ENCODE measurements at regions not wholly inside any gene's neighbourhood (a gene's known extent, or its start where the extent isn't known, plus 50 kb on each side); places are given as distances from the start of the nearest gene placed in this dataset.

- no peaks in the 10 kb centered on the region for H3K36me3 ChIP-seq (ENCODE audit: insufficient read depth, low read length)
- H3K9me3 ChIP-seq (ENCODE audit: low read length): no peaks in the 10 kb centered on the region
- ChIA-PET POLR2A (no interaction called here), CTCF (no interaction called here)
- no peaks in the 10 kb centered on the region for H3K4me1 Mint-ChIP-seq
- no peaks in the 10 kb centered on the region for H3K36me3 Mint-ChIP-seq
- no peak overlapping the region for H3K27ac Mint-ChIP-seq
- H3K27me3 ChIP-seq (ENCODE audit: insufficient read depth, low read length, poor library complexity, severe bottlenecking): no peaks in the 10 kb centered on the region
- H3K27me3 Mint-ChIP-seq: no peaks in the 10 kb centered on the region
- H3K4me3 Mint-ChIP-seq: no peak overlapping the region
- H3K4me1 ChIP-seq (ENCODE audit: insufficient read depth, low read length): no peaks in the 10 kb centered on the region
- no peak overlapping the region for H3K4me3 ChIP-seq (ENCODE audit: low read length)
- H3K27ac ChIP-seq (ENCODE audit: low read depth, low read length): no peak overlapping the region
- DNase-seq: no peak
- H3K9me3 Mint-ChIP-seq: no peaks in the 10 kb centered on the region
These were observed 171.9 kb downstream of the EN1 start for GRCh38 chr2:118675531-118675930.

- Histone ChIP-seq H3K4me1 (ENCODE audit: insufficient read depth, low read length) (no peaks in the 10 kb centered on the region), H3K36me3 (ENCODE audit: insufficient read depth, low read length) (no peaks in the 10 kb centered on the region), H3K9me3 (ENCODE audit: low read length) (no peaks in the 10 kb centered on the region), H3K4me3 (ENCODE audit: low read length) (no peak overlapping the region), H3K27me3 (ENCODE audit: insufficient read depth, low read length, poor library complexity, severe bottlenecking) (no peaks in the 10 kb centered on the region), H3K27ac (ENCODE audit: low read depth, low read length) (no peak overlapping the region)
- Mint-ChIP-seq H3K36me3 (no peaks in the 10 kb centered on the region), H3K27ac (no peak overlapping the region), H3K9me3 (no peaks in the 10 kb centered on the region), H3K4me1 (no peaks in the 10 kb centered on the region), H3K4me3 (no peak overlapping the region), H3K27me3 (peaks cover 0 to 2% of the 10 kb centered on the region in 2 donors)
- CTCF ChIA-PET: no interaction called here
- DNase-seq: no peak
- POLR2A ChIA-PET: no interaction called here
These were observed 174.8 kb downstream of the EN1 start for GRCh38 chr2:118672571-118673158.

- no peaks in the 10 kb centered on the region for H3K9me3 ChIP-seq (ENCODE audit: low read length)
These were observed 175.6 kb downstream of the EN1 start for GRCh38 chr2:118671701-118672454.

DNA sequence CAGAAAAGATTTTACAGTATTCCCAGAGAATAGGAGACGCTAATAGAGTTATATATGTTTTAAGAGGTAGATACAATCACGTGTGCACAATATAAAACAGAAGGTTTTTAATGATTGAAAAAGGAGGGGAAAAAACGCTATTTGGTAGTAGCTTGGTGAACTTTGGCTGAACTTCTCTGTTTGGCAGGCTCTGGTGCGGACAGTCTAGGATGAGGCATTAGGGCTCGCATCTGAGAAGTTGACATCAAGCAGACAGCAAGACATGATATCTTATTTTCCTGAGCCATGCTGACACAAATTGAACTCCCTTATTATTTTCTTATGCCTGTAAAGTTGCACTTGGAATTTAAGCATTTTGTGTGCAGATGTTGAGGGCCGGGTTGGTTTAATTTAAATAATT lies 176.6 kb downstream of the EN1 start:
- Histone ChIP-seq H3K27me3 (ENCODE audit: insufficient read depth, low read length, poor library complexity, severe bottlenecking) (no peaks in the 10 kb centered on the region), H3K9me3 (ENCODE audit: low read length) (no peaks in the 10 kb centered on the region), H3K27ac (ENCODE audit: low read depth, low read length) (no peak overlapping the region), H3K36me3 (ENCODE audit: insufficient read depth, low read length) (no peaks in the 10 kb centered on the region), H3K4me3 (ENCODE audit: low read length) (no peak overlapping the region), H3K4me1 (ENCODE audit: insufficient read depth, low read length) (no peaks in the 10 kb centered on the region)
- CTCF ChIA-PET: no interaction called here
- DNase-seq: no peak
- Mint-ChIP-seq H3K27me3 (peaks cover 0 to 4% of the 10 kb centered on the region in 2 donors), H3K9me3 (no peaks in the 10 kb centered on the region), H3K4me1 (no peaks in the 10 kb centered on the region), H3K27ac (no peak overlapping the region), H3K4me3 (no peak overlapping the region), H3K36me3 (no peaks in the 10 kb centered on the region)
- POLR2A ChIA-PET: no interaction called here

More at GRCh38 chr2:118671701-118672454, 175.6 kb downstream of the EN1 start:
- no peak overlapping the region for H3K4me3 ChIP-seq (ENCODE audit: low read length)
- Mint-ChIP-seq H3K9me3 (no peaks in the 10 kb centered on the region), H3K36me3 (no peaks in the 10 kb centered on the region), H3K4me3 (no peak overlapping the region), H3K27ac (peak overlapping the region in 1 of 8 donors; percentile 55), H3K4me1 (no peaks in the 10 kb centered on the region), H3K27me3 (peaks cover 0 to 4% of the 10 kb centered on the region in 2 donors)
- no peaks in the 10 kb centered on the region for H3K4me1 ChIP-seq (ENCODE audit: insufficient read depth, low read length)
- H3K36me3 ChIP-seq (ENCODE audit: insufficient read depth, low read length): no peaks in the 10 kb centered on the region
- no peak overlapping the region for H3K27ac ChIP-seq (ENCODE audit: low read depth, low read length)
- ChIA-PET CTCF (no interaction called here), POLR2A (no interaction called here)
- no peaks in the 10 kb centered on the region for H3K27me3 ChIP-seq (ENCODE audit: insufficient read depth, low read length, poor library complexity, severe bottlenecking)
- DNase-seq: no peak

- H3K36me3 ChIP-seq (ENCODE audit: insufficient read depth, low read length): no peaks in the 10 kb centered on the region
- POLR2A ChIA-PET: no interaction called here
- DNase-seq: no peak
- no peaks in the 10 kb centered on the region for H3K4me1 Mint-ChIP-seq
- no peaks in the 10 kb centered on the region for H3K9me3 ChIP-seq (ENCODE audit: low read length)
- CTCF ChIA-PET: no interaction called here
- no peak overlapping the region for H3K4me3 ChIP-seq (ENCODE audit: low read length)
- H3K27me3 Mint-ChIP-seq: peaks cover 0 to 5% of the 10 kb centered on the region in 2 donors
- H3K36me3 Mint-ChIP-seq: no peaks in the 10 kb centered on the region
- no peak overlapping the region for H3K4me3 Mint-ChIP-seq
- H3K9me3 Mint-ChIP-seq: peaks cover 0 to 3% (median 0%) of the 10 kb centered on the region in 5 donors
- H3K27ac Mint-ChIP-seq: no peak overlapping the region
- H3K4me1 ChIP-seq (ENCODE audit: insufficient read depth, low read length): no peaks in the 10 kb centered on the region
- no peaks in the 10 kb centered on the region for H3K27me3 ChIP-seq (ENCODE audit: insufficient read depth, low read length, poor library complexity, severe bottlenecking)
- no peak overlapping the region for H3K27ac ChIP-seq (ENCODE audit: low read depth, low read length)
These were observed 177.2 kb downstream of the EN1 start for GRCh38 chr2:118670276-118670675.

DNA sequence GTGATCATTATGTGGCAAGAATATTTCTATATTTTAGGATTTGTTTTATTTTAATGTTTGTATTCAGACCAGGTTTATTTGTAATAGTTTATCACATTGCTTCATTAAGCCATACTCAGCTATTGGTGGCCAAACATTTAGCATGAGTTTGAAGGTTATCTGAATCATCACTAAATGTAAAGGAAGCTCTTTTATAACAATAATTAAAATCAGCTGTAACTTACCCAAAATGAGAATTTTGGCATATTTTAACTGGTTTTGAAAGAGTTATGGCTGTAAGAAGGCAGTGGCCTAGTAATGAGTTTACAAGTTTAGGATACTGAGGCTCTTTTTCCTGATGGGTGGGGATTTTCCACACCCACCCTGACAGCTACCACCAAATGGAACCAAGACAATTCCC lies 177.8 kb downstream of the EN1 start:
- no peaks in the 10 kb centered on the region for H3K9me3 ChIP-seq (ENCODE audit: low read length)
- H3K36me3 ChIP-seq (ENCODE audit: insufficient read depth, low read length): no peaks in the 10 kb centered on the region
- POLR2A ChIA-PET: no interaction called here
- no peaks in the 10 kb centered on the region for H3K4me1 ChIP-seq (ENCODE audit: insufficient read depth, low read length)
- Mint-ChIP-seq H3K4me3 (no peak overlapping the region), H3K4me1 (no peaks in the 10 kb centered on the region), H3K36me3 (no peaks in the 10 kb centered on the region), H3K27ac (no peak overlapping the region), H3K9me3 (peaks cover 0 to 6% (median 0%) of the 10 kb centered on the region in 5 donors), H3K27me3 (peaks cover 0 to 7% of the 10 kb centered on the region in 2 donors)
- no peak overlapping the region for H3K4me3 ChIP-seq (ENCODE audit: low read length)
- CTCF ChIA-PET: no interaction called here
- DNase-seq: no peak
- H3K27ac ChIP-seq (ENCODE audit: low read depth, low read length): no peak overlapping the region
- no peaks in the 10 kb centered on the region for H3K27me3 ChIP-seq (ENCODE audit: insufficient read depth, low read length, poor library complexity, severe bottlenecking)

GRCh38 chr2:118668431-118669424 lies 178.7 kb downstream of the EN1 start:
- H3K36me3 Mint-ChIP-seq: no peaks in the 10 kb centered on the region

DNA sequence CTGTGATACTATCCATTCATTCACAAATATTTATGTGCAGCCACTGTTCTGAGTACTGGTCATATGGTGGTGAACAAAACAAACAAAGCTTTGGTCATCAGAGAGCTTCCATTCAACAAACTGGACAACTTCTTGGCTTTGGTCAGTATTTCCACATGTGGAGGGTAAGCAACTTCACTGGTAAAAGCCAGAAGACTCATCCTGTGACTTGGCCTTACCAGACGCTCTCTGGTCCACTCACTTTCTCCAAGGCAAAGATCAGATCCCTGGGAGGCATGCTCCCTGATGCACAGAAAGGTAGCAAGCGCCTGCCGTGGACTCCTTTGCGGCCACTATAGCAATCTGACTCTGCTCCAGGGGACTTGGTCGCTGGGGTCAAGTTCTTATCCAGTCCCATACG lies 179.5 kb downstream of the EN1 start:
- peaks cover 0 to 6% (median 0%) of the 10 kb centered on the region in 5 donors for H3K9me3 Mint-ChIP-seq
- no peaks in the 10 kb centered on the region for H3K4me1 ChIP-seq (ENCODE audit: insufficient read depth, low read length)
- no peaks in the 10 kb centered on the region for H3K4me1 Mint-ChIP-seq
- no peaks in the 10 kb centered on the region for H3K36me3 ChIP-seq (ENCODE audit: insufficient read depth, low read length)
- no peak overlapping the region for H3K27ac Mint-ChIP-seq
- no peak overlapping the region for H3K4me3 ChIP-seq (ENCODE audit: low read length)
- H3K4me3 Mint-ChIP-seq: no peak overlapping the region
- no peaks in the 10 kb centered on the region for H3K27me3 ChIP-seq (ENCODE audit: insufficient read depth, low read length, poor library complexity, severe bottlenecking)
- CTCF ChIA-PET: no interaction called here
- no peaks in the 10 kb centered on the region for H3K9me3 ChIP-seq (ENCODE audit: low read length)
- DNase-seq: no peak
- H3K27ac ChIP-seq (ENCODE audit: low read depth, low read length): no peak overlapping the region
- peaks cover 0 to 7% of the 10 kb centered on the region in 2 donors for H3K27me3 Mint-ChIP-seq
- POLR2A ChIA-PET: no interaction called here
- H3K36me3 Mint-ChIP-seq: no peaks in the 10 kb centered on the region

More at GRCh38 chr2:118668431-118669424, 178.7 kb downstream of the EN1 start:
- H3K27me3 Mint-ChIP-seq: peaks cover 0 to 7% of the 10 kb centered on the region in 2 donors
- H3K27ac ChIP-seq (ENCODE audit: low read depth, low read length): no peak overlapping the region
- H3K27ac Mint-ChIP-seq: no peak overlapping the region
- H3K4me3 Mint-ChIP-seq: no peak overlapping the region
- H3K4me1 ChIP-seq (ENCODE audit: insufficient read depth, low read length): no peaks in the 10 kb centered on the region
- no peaks in the 10 kb centered on the region for H3K9me3 ChIP-seq (ENCODE audit: low read length)
- no peaks in the 10 kb centered on the region for H3K27me3 ChIP-seq (ENCODE audit: insufficient read depth, low read length, poor library complexity, severe bottlenecking)
- H3K4me3 ChIP-seq (ENCODE audit: low read length): no peak overlapping the region
- peaks cover 0 to 6% (median 0%) of the 10 kb centered on the region in 5 donors for H3K9me3 Mint-ChIP-seq
- no peaks in the 10 kb centered on the region for H3K4me1 Mint-ChIP-seq
- H3K36me3 ChIP-seq (ENCODE audit: insufficient read depth, low read length): no peaks in the 10 kb centered on the region
- ChIA-PET POLR2A (no interaction called here), CTCF (no interaction called here)
- no peak for DNase-seq
